ENCODE measurements at regions not wholly inside any gene's neighbourhood (a gene's known extent, or its start where the extent isn't known, plus 50 kb on each side); places are given as distances from the start of the nearest gene placed in this dataset.

DNA sequence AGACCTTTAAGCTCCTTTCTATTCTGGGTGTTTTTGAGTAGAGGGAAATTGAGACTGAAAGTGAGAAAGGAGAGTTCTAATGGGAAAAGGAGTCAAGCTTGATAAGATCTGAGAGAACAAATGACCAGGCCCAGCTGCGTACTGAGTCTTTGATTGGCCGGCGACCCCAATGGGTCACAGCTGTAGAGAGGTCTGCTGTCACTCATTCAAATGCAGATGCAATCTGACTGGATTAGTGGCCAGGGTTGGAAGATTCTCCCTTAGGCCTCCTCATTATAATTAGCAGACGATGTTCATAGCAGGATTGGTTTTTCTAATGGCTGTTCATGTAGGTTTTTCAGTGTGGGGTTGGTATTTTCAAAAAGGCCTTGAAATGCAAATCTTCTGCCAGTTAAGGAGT, 127.2 kb upstream of the SLC25A13 start:
- TF ChIP-seq, protein P1, sequence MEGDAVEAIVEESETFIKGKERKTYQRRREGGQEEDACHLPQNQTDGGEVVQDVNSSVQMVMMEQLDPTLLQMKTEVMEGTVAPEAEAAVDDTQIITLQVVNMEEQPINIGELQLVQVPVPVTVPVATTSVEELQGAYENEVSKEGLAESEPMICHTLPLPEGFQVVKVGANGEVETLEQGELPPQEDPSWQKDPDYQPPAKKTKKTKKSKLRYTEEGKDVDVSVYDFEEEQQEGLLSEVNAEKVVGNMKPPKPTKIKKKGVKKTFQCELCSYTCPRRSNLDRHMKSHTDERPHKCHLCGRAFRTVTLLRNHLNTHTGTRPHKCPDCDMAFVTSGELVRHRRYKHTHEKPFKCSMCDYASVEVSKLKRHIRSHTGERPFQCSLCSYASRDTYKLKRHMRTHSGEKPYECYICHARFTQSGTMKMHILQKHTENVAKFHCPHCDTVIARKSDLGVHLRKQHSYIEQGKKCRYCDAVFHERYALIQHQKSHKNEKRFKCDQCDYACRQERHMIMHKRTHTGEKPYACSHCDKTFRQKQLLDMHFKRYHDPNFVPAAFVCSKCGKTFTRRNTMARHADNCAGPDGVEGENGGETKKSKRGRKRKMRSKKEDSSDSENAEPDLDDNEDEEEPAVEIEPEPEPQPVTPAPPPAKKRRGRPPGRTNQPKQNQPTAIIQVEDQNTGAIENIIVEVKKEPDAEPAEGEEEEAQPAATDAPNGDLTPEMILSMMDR (IDR thresholded peaks at IDR 0.05; ENCODE audit: low read depth, low read length, missing input control), result no peak
- TF ChIP-seq TAF1 (conservative IDR thresholded peaks at IDR 0.05) (no peak), GABPA (IDR thresholded peaks at IDR 0.05 in 1 of 2, conservative IDR thresholded peaks at IDR 0.05 in 1 of 2) (no peak), FOXA1 (IDR thresholded peaks at IDR 0.05) (no peak)
- TF ChIP-seq, protein P2, sequence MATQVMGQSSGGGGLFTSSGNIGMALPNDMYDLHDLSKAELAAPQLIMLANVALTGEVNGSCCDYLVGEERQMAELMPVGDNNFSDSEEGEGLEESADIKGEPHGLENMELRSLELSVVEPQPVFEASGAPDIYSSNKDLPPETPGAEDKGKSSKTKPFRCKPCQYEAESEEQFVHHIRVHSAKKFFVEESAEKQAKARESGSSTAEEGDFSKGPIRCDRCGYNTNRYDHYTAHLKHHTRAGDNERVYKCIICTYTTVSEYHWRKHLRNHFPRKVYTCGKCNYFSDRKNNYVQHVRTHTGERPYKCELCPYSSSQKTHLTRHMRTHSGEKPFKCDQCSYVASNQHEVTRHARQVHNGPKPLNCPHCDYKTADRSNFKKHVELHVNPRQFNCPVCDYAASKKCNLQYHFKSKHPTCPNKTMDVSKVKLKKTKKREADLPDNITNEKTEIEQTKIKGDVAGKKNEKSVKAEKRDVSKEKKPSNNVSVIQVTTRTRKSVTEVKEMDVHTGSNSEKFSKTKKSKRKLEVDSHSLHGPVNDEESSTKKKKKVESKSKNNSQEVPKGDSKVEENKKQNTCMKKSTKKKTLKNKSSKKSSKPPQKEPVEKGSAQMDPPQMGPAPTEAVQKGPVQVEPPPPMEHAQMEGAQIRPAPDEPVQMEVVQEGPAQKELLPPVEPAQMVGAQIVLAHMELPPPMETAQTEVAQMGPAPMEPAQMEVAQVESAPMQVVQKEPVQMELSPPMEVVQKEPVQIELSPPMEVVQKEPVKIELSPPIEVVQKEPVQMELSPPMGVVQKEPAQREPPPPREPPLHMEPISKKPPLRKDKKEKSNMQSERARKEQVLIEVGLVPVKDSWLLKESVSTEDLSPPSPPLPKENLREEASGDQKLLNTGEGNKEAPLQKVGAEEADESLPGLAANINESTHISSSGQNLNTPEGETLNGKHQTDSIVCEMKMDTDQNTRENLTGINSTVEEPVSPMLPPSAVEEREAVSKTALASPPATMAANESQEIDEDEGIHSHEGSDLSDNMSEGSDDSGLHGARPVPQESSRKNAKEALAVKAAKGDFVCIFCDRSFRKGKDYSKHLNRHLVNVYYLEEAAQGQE (IDR thresholded peaks at IDR 0.05), result no peak

Measured in liver (tissue), 3 donors.